ENCODE measurements at regions not wholly inside any gene's neighbourhood (a gene's known extent, or its start where the extent isn't known, plus 50 kb on each side); places are given as distances from the start of the nearest gene placed in this dataset.

DNA sequence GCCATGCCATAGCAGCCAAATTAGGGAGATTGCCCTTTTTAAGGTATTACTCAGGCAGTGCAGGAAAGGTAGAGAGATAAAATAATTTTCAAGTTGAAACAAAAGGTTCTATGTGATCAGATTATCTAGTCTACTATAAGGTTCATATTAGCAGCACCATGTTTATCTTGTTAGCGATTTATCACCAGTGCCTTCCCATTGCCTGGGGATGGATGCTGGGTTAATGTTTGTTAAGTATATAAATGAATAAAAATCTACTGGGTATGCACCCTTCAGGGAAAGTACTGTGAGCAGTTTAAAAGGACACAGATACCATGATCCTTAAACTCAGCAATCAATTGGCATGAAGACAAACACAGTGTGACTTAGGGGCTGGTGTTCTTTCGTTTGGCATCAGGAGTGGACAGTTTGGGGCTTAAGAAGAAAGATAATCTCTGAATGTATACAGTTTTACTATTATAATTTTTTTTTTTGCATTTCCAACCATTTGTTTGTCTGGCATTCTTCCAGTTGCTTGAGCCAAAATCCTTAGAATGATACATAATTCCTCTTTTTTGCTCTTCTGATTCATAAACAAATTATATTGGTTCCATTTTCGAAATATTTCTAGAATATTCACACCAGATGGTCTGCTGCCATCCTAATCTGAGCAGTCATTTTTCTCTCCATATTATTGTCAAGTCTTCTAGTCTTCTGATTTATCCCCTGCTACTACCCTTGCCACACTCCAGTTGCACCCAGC is 512.8 kb upstream of the SLC8A1 start:
- TF ChIP-seq, protein P1, sequence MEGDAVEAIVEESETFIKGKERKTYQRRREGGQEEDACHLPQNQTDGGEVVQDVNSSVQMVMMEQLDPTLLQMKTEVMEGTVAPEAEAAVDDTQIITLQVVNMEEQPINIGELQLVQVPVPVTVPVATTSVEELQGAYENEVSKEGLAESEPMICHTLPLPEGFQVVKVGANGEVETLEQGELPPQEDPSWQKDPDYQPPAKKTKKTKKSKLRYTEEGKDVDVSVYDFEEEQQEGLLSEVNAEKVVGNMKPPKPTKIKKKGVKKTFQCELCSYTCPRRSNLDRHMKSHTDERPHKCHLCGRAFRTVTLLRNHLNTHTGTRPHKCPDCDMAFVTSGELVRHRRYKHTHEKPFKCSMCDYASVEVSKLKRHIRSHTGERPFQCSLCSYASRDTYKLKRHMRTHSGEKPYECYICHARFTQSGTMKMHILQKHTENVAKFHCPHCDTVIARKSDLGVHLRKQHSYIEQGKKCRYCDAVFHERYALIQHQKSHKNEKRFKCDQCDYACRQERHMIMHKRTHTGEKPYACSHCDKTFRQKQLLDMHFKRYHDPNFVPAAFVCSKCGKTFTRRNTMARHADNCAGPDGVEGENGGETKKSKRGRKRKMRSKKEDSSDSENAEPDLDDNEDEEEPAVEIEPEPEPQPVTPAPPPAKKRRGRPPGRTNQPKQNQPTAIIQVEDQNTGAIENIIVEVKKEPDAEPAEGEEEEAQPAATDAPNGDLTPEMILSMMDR (conservative IDR thresholded peaks at IDR 0.05; ENCODE audit: low read length): no peak
- no peak for TF ChIP-seq EZH2phosphoT487 (IDR thresholded peaks at IDR 0.05; ENCODE audit: borderline replicate concordance, low read depth, low read length)
